Spleen (tissue), 11 donors: ENCODE measurements at regions not wholly inside any gene's neighbourhood (a gene's known extent, or its start where the extent isn't known, plus 50 kb on each side); places are given as distances from the start of the nearest gene placed in this dataset.

Source experiments
- DNase-seq: peaks from one replicate; pipeline ENCODE4 v3.0.0-alpha.2; 2020
- H3K27ac ChIP-seq, 8 donors: fragments of 200-600 bp; sonication (generic) in 7 of 8; 1 replicate in 4 of 8; 2 replicates in 4 of 8; pipeline versions ENCODE4 v1.5.0 to v1.8.0; 2016 to 2021; ENCODE audit warnings: inconsistent platforms in 4 of 8, mild to moderate bottlenecking in 4 of 8, moderate library complexity in 1 of 8
- H3K27me3 ChIP-seq, 7 donors: fragments of 200-600 bp; sonication (generic) in 6 of 7; replicated peaks in 1 of 7; 1 replicate in 4 of 7; 2 replicates in 3 of 7; pipeline versions ENCODE4 v1.5.0 to v1.8.0; 2016 to 2021; ENCODE audit warnings: inconsistent platforms in 3 of 7, mild to moderate bottlenecking in 1 of 7
- H3K36me3 ChIP-seq, 6 donors: fragments of 200-600 bp; sonication (generic) in 5 of 6; 1 replicate in 4 of 6; 2 replicates in 2 of 6; pipeline versions ENCODE4 v1.5.0 to v1.8.0; 2016 to 2021; ENCODE audit warnings: inconsistent platforms in 2 of 6
- H3K4me1 ChIP-seq, 6 donors: fragments of 200-600 bp; sonication (generic) in 5 of 6; 1 replicate in 3 of 6; 2 replicates in 3 of 6; pipeline versions ENCODE4 v1.5.0 to v1.8.0; 2016 to 2021; ENCODE audit warnings: inconsistent platforms in 3 of 6
- H3K4me3 ChIP-seq, 8 donors: fragments of 200-600 bp; sonication (generic) in 7 of 8; 1 replicate in 4 of 8; 2 replicates in 4 of 8; pipeline versions ENCODE4 v1.5.0 to v1.8.0; 2016 to 2021; ENCODE audit warnings: inconsistent platforms in 4 of 8, mild to moderate bottlenecking in 4 of 8, moderate library complexity in 2 of 8
- H3K9me3 ChIP-seq, 8 donors: fragments of 200-600 bp; sonication (generic) in 7 of 8; 1 replicate in 4 of 8; 2 replicates in 4 of 8; pipeline versions ENCODE4 v1.5.0 to v1.8.0; 2016 to 2021; ENCODE audit warnings: inconsistent platforms in 4 of 8
- CTCF ChIP-seq, 11 experiments: fragments of 200-600 bp in 7 of 11; fragments of 450-650 bp in 4 of 11; sonication (generic) in 4 of 11; IDR thresholded peaks in 8 of 11; conservative IDR thresholded peaks in 3 of 11; 1 replicate in 7 of 11; 2 replicates in 4 of 11; pipeline versions ENCODE4 v1.4.0 to v1.8.0; 2016 to 2021; ENCODE audit warnings: antibody characterized with exemption in 11 of 11, inconsistent platforms in 4 of 11, mild to moderate bottlenecking in 1 of 11
- POLR2A ChIP-seq, 3 donors: fragments of 450-650 bp; IDR thresholded peaks; one replicate each; pipeline ENCODE4 v1.5.1; 2017; ENCODE audit warnings: antibody characterized with exemption in 3 of 3, mild to moderate bottlenecking in 1 of 3
- POLR2AphosphoS5 ChIP-seq, 3 donors: sonication (generic); formaldehyde crosslinking; IDR thresholded peaks; one replicate each; pipeline ENCODE4 v1.5.1; 2017; ENCODE audit warnings: antibody characterized with exemption in 3 of 3
- WGBS, 5 donors: extraction: QIAGEN DNeasy Blood & Tissue Kit in 3 of 5; methylation state at CpG; one replicate each; pipeline versions ENCODE4 v1.1.5 to v1.1.7; 2013 to 2018; 5-methylcytosine and 5-hydroxymethylcytosine counted together
- intact Hi-C: fragments of 100-400 bp; cut with DNase I; formaldehyde crosslinking; loops from one replicate; pipeline ENCODE4 v1.15.0; 2023; ENCODE audit warnings: low total_unique reads
- donor health status: healthy with polysubstance abuse.
- donor health status: DM: no; HTN: no; CAD: no; lungs with moderate emphysema.
- donor health status: DM: no; HTN: no; CAD: no.
- donor health status: Bipolar disorder and iron deficiency.
- donor health status: healthy.
- donor health status: DM: no; HTN: no; CAD: no.
- donor health status: DM: yes; HTN: yes; CAD: no.

GRCh38 chr10:28733245-28733644 is 55.9 kb downstream of the BAMBI start:
- Histone ChIP-seq H3K27me3 (peaks cover 0 to 2% (median 0%) of the 10 kb centered on the region in 7 donors), H3K27ac (no peak overlapping the region), H3K9me3 (peaks cover 0 to 12% (median 8%) of the 10 kb centered on the region in 8 donors), H3K36me3 (no peaks in the 10 kb centered on the region), H3K4me1 (peaks cover 0 to 4% (median 0%) of the 10 kb centered on the region in 6 donors), H3K4me3 (no peak overlapping the region)
- intact Hi-C loops: no loop called here
- TF ChIP-seq CTCF (IDR thresholded peaks at IDR 0.05 in 8 of 11, conservative IDR thresholded peaks at IDR 0.05 in 3 of 11): no peak
- no peak for TF ChIP-seq POLR2AphosphoS5 (IDR thresholded peaks at IDR 0.05)
- no peak for TF ChIP-seq POLR2A (IDR thresholded peaks at IDR 0.05)
- no peak for DNase-seq

- Histone ChIP-seq H3K36me3 (no peaks in the 10 kb centered on the region), H3K27me3 (peaks cover 0 to 6% (median 0%) of the 10 kb centered on the region in 7 donors), H3K4me1 (peaks cover 0 to 4% (median 0%) of the 10 kb centered on the region in 6 donors), H3K9me3 (peaks cover 0 to 12% (median 8%) of the 10 kb centered on the region in 8 donors), H3K4me3 (no peak overlapping the region), H3K27ac (no peak overlapping the region)
- intact Hi-C loops: no loop called here
- TF ChIP-seq CTCF (IDR thresholded peaks at IDR 0.05 in 8 of 11, conservative IDR thresholded peaks at IDR 0.05 in 3 of 11): no peak
- no peak for DNase-seq
- 78 to 98% (median 91%) methylated on average over 1 of the region's 1 CpG for whole genome bisulfite sequencing, 5 donors
Measured at GRCh38 chr10:28733647-28734046, 56.3 kb downstream of the BAMBI start.

GRCh38 chr10:28734938-28735759 is 57.8 kb downstream of the BAMBI start:
- intact Hi-C loops: no loop called here

More at GRCh38 chr10:28734938-28735759, 57.8 kb downstream of the BAMBI start:
- Histone ChIP-seq H3K4me3 (no peak overlapping the region), H3K36me3 (no peaks in the 10 kb centered on the region), H3K4me1 (peaks cover 0 to 3% (median 0%) of the 10 kb centered on the region in 6 donors), H3K27me3 (peaks cover 0 to 11% (median 0%) of the 10 kb centered on the region in 7 donors), H3K9me3 (peaks cover 0 to 12% (median 8%) of the 10 kb centered on the region in 8 donors), H3K27ac (peak overlapping the region in 3 of 8 donors; percentile 3 to 24 (median 19))
- no peak for DNase-seq
- TF ChIP-seq POLR2A (IDR thresholded peaks at IDR 0.05): no peak
- no peak for TF ChIP-seq CTCF (IDR thresholded peaks at IDR 0.05 in 8 of 11, conservative IDR thresholded peaks at IDR 0.05 in 3 of 11)
- TF ChIP-seq POLR2AphosphoS5 (IDR thresholded peaks at IDR 0.05): peak in 1 of 3 donors; percentile 16
- 55 to 73% (median 67%) methylated on average over 4 of the region's 4 CpGs for WGBS, 5 donors
